ENCODE measurements at regions not wholly inside any gene's neighbourhood (a gene's known extent, or its start where the extent isn't known, plus 50 kb on each side); places are given as distances from the start of the nearest gene placed in this dataset.

DNA sequence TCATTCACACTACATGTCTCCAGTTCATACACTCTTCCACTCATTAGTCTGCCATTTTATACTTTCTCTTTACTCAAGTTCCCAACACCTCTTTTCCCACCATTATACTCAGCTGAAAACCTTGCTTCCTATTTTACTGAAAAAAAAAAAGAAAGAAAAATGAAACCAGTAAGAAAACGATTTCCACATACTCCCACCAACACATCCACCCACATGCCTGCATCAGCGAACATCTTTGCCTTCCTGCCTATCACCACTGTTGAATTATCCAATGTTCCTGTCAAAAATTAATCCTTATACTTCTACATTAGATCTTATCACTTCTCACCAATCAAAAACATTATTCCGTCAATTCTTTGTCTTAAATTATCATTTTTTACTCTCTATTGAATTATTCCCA is 188.1 kb upstream of the FAM241A start:
- TF ChIP-seq ZNF274 (IDR thresholded peaks at IDR 0.05; ENCODE audit: low read depth, low read length), result no peak
- no peak for TF ChIP-seq YY1 (IDR thresholded peaks at IDR 0.05; ENCODE audit: insufficient read depth, insufficient read length)

Measured in NT2/D1 (cell line).